ENCODE measurements at regions not wholly inside any gene's neighbourhood (a gene's known extent, or its start where the extent isn't known, plus 50 kb on each side); places are given as distances from the start of the nearest gene placed in this dataset.
A peak's percentile ranks its signal among the peaks of the same experiment; 100 is the strongest.

- TF ChIP-seq SMC3 (conservative IDR thresholded peaks at IDR 0.05; ENCODE audit: poor library complexity) (no peak), CTCF (IDR thresholded peaks at IDR 0.05; ENCODE audit: poor library complexity, severe bottlenecking) (no peak), EZH2 (IDR thresholded peaks at IDR 0.05; ENCODE audit: borderline replicate concordance, insufficient read depth, low read length, poor library complexity, severe bottlenecking) (no peak), RAD21 (conservative IDR thresholded peaks at IDR 0.05) (peak; percentile 39)
Observed at GRCh38 chr13:106681997-106682396, 114.1 kb upstream of the ARGLU1 start.

Data from neural cell (in vitro differentiated cells).